H7 (cell line): ENCODE measurements at regions not wholly inside any gene's neighbourhood (a gene's known extent, or its start where the extent isn't known, plus 50 kb on each side); places are given as distances from the start of the nearest gene placed in this dataset.

ENCODE experiments used
- DNase-seq: peaks from one replicate; pipeline ENCODE4 v3.0.0; 2012
- H3K27me3 ChIP-seq: 2 replicates; pipeline ENCODE4 v1.6.0; 2011; ENCODE audit warnings: mild to moderate bottlenecking, low read length; ENCODE audit not compliant: control insufficient read depth, insufficient read depth
- H3K36me3 ChIP-seq: replicated peaks from 2 replicates; pipeline ENCODE4 v1.5.1; 2011; ENCODE audit warnings: low read length; ENCODE audit not compliant: control insufficient read depth, insufficient read depth
- H3K4me3 ChIP-seq: 2 replicates; pipeline ENCODE4 v1.5.1; 2011; ENCODE audit warnings: low read depth, mild to moderate bottlenecking, control low read depth, low read length, moderate library complexity; ENCODE audit not compliant: insufficient read depth

- Histone ChIP-seq H3K27me3 (no peaks in the 10 kb centered on the region), H3K36me3 (no peaks in the 10 kb centered on the region), H3K4me3 (no peak overlapping the region)
- DNase-seq = no peak
Observed at GRCh38 chr4:143082701-143083100, 102.0 kb upstream of the USP38 start.

GRCh38 chr4:143083756-143084472 is 100.8 kb upstream of the USP38 start:
- no peak overlapping the region for H3K4me3 ChIP-seq
- no peaks in the 10 kb centered on the region for H3K27me3 ChIP-seq
- no peaks in the 10 kb centered on the region for H3K36me3 ChIP-seq
- no peak for DNase-seq

- no peaks in the 10 kb centered on the region for H3K36me3 ChIP-seq
- H3K4me3 ChIP-seq = no peak overlapping the region
- no peak for DNase-seq
- no peaks in the 10 kb centered on the region for H3K27me3 ChIP-seq
Observed at GRCh38 chr4:143084566-143084965, 100.2 kb upstream of the USP38 start.

DNA sequence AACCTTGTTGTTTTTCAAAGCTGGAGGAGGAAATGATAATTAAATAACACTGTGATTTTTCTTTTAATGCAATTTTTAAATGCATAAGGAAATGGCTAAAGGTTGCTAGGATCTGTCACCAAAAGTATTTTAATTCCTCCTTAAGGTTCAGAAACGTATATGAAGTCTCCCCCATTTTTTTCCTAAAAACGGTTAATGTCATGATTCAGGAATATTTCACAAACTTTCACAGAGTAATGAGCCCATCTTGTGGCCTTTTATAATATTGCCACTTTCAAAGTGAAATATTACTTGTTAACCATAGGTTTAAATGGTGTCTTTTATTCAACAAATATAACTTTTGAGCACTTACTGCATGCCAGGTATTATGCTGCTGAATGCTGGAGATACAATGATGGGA is 99.5 kb upstream of the USP38 start:
- H3K27me3 ChIP-seq = no peaks in the 10 kb centered on the region
- no peak for DNase-seq
- no peaks in the 10 kb centered on the region for H3K36me3 ChIP-seq
- H3K4me3 ChIP-seq = no peak overlapping the region

GRCh38 chr4:143085659-143086058 is 99.1 kb upstream of the USP38 start:
- no peak for DNase-seq
- Histone ChIP-seq H3K4me3 (no peak overlapping the region), H3K27me3 (no peaks in the 10 kb centered on the region), H3K36me3 (no peaks in the 10 kb centered on the region)

DNA sequence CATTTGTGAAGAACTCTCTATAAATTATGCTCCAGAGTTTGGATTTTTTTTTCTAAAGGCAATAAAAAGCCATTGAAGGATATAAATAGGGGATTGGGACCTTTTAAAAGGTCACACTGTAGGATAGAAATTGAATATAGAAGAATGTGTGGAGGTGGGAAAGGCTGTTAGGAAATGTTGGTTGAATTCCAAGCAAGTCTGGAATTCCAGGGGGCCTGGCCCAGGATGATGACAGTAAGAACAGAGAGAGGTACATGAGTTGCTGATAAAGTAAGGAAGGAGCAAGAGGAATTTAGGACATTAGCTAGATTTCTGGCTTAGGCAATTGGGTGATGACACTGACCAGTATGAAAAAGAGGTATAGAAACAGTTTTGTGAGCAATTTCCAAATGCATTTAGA is 95.4 kb upstream of the USP38 start:
- no peaks in the 10 kb centered on the region; the same call in 1 of the 2 replicates for H3K36me3 ChIP-seq
- H3K27me3 ChIP-seq = no peaks in the 10 kb centered on the region
- no peak for DNase-seq
- H3K4me3 ChIP-seq = no peak overlapping the region

GRCh38 chr4:143089847-143090246 is 94.9 kb upstream of the USP38 start:
- H3K27me3 ChIP-seq = no peaks in the 10 kb centered on the region
- no peaks in the 10 kb centered on the region; the same call in 1 of the 2 replicates for H3K36me3 ChIP-seq
- DNase-seq = no peak
- no peak overlapping the region for H3K4me3 ChIP-seq

- no peaks in the 10 kb centered on the region; the same call in 1 of the 2 replicates for H3K36me3 ChIP-seq
- no peaks in the 10 kb centered on the region for H3K27me3 ChIP-seq
- DNase-seq = no peak
- no peak overlapping the region for H3K4me3 ChIP-seq
Observed at GRCh38 chr4:143091862-143092261, 92.9 kb upstream of the USP38 start.

DNA sequence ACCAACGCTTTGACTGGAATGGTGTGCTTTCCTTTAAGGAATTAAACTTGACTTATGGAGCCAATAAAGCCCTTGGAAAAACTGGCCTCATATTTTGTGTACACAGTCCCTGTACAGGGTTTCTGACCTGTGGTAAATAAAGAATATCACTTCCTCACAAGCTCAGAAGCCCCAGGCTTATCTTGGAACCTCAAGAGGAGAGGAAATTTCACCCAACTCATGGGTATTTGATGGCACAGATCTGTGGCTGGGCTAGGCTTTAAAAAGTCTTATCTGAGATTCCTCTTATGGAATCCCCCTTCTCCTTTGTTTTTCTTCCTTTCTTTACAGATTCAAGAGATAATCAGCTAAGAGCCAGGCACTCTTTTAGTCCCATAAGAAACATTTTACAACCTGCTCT is 89.3 kb upstream of the USP38 start:
- Histone ChIP-seq H3K27me3 (no peaks in the 10 kb centered on the region), H3K4me3 (no peak overlapping the region), H3K36me3 (no peaks in the 10 kb centered on the region; the same call in 1 of the 2 replicates)
- no peak for DNase-seq

- H3K36me3 ChIP-seq = no peaks in the 10 kb centered on the region; the same call in 1 of the 2 replicates
- H3K4me3 ChIP-seq = no peak overlapping the region
- H3K27me3 ChIP-seq = no peaks in the 10 kb centered on the region
- no peak for DNase-seq
Observed at GRCh38 chr4:143097751-143098150, 87.0 kb upstream of the USP38 start.

DNA sequence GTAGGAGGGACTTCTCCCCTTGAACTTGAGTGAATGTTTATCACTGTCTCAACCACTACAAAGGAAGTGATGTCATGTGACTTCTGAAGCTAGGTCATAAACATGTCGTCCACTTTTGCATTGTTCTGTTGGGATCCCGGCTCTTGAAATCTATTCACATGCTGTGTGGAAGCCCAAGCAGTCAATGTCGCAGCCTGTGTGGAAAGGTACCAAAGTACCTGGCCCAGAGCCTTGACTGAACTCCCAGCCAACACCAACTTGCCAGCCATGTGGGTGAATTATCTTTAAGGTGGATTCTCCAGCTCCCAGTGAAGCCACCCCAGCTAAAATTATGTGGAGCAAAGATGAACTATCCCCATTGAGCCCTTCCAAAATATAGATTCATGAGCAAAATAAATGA is 85.0 kb upstream of the USP38 start:
- no peak for DNase-seq
- Histone ChIP-seq H3K27me3 (no peaks in the 10 kb centered on the region), H3K4me3 (no peak overlapping the region), H3K36me3 (no peaks in the 10 kb centered on the region)

DNA sequence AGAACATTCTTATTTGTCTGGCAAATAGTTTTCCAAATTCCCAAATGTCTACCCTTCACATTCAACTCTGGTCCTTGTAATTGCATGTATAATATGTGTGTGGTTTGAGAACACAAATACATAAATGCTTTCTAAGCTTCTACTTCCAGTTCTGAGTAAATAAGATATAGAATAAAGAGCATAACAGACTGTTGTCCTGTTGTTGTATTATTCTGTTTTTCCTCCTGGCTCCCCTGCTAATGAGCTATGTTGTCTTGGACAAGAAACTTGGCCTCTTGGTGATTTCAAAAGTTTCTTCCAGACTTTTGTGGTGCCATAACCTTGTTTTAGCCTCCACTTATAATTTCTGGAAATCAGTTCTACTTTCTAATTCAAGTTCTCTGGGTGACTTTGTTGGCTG is 75.3 kb upstream of the USP38 start:
- Histone ChIP-seq H3K4me3 (no peak overlapping the region), H3K27me3 (no peaks in the 10 kb centered on the region), H3K36me3 (no peaks in the 10 kb centered on the region)
- no peak for DNase-seq

GRCh38 chr4:143118663-143119062 is 66.1 kb upstream of the USP38 start:
- Histone ChIP-seq H3K4me3 (no peak overlapping the region), H3K27me3 (no peaks in the 10 kb centered on the region), H3K36me3 (no peaks in the 10 kb centered on the region)
- no peak for DNase-seq

- no peak for DNase-seq
- Histone ChIP-seq H3K36me3 (no peaks in the 10 kb centered on the region), H3K27me3 (no peaks in the 10 kb centered on the region), H3K4me3 (no peak overlapping the region)
Observed at GRCh38 chr4:143127621-143128020, 57.1 kb upstream of the USP38 start.

GRCh38 chr4:143133977-143134376 is 50.7 kb upstream of the USP38 start:
- H3K36me3 ChIP-seq = no peaks in the 10 kb centered on the region
- DNase-seq = no peak
- H3K4me3 ChIP-seq = no peak overlapping the region
- H3K27me3 ChIP-seq = no peaks in the 10 kb centered on the region
